ENCODE measurements at regions not wholly inside any gene's neighbourhood (a gene's known extent, or its start where the extent isn't known, plus 50 kb on each side); places are given as distances from the start of the nearest gene placed in this dataset.

DNA sequence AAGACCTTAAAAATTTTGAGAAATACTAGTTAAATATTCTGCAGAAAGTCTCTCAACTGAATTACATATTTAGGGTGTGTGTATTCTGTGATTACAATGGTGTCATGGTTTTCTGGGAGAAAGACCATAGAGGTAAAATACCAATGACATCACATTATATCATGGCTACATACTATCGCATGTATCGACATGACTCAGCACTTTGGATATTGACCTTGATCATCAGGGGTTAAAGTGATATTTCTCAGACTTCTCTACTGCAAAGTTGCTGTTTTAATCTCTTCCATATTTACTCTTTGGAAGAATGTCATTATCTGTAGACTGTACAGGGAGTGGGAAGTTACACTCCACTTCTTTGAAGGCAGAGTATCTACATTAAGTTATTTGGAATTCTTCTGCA lies 1046.6 kb downstream of the FAM181B start:
- H3K9me3 ChIP-seq (ENCODE audit: control insufficient read depth, insufficient read depth, low read depth, low read length), result peaks cover 29% of the 10 kb centered on the region
- intact Hi-C loops (cut with micrococcal nuclease; ENCODE audit: unreplicated experiment) (no loop called here), in situ Hi-C loops (cut with HindIII; ENCODE audit: low pct_unique_long_range_greater_than_20kb, low sequenced_read_pairs) (no loop called here)
- no peak for DNase-seq (ENCODE audit: low read depth, low spot score)
- POLR2A ChIA-PET, result no interaction called here
- no peak for ATAC-seq
- CTCF ChIA-PET, result no interaction called here
- no peaks in the 10 kb centered on the region for H3K36me3 ChIP-seq (ENCODE audit: control insufficient read depth, insufficient read depth, low read length)
- H3K27me3 ChIP-seq (ENCODE audit: control insufficient read depth, insufficient read depth, low read length), result no peaks in the 10 kb centered on the region
- no peaks in the 10 kb centered on the region for H3K4me1 ChIP-seq (ENCODE audit: control insufficient read depth, insufficient read depth, low read length)
- no TSS peak for BruUV-seq (replicated peaks)
- H3K27ac ChIP-seq (ENCODE audit: low read length), result no peak overlapping the region
- TF ChIP-seq, protein P1, sequence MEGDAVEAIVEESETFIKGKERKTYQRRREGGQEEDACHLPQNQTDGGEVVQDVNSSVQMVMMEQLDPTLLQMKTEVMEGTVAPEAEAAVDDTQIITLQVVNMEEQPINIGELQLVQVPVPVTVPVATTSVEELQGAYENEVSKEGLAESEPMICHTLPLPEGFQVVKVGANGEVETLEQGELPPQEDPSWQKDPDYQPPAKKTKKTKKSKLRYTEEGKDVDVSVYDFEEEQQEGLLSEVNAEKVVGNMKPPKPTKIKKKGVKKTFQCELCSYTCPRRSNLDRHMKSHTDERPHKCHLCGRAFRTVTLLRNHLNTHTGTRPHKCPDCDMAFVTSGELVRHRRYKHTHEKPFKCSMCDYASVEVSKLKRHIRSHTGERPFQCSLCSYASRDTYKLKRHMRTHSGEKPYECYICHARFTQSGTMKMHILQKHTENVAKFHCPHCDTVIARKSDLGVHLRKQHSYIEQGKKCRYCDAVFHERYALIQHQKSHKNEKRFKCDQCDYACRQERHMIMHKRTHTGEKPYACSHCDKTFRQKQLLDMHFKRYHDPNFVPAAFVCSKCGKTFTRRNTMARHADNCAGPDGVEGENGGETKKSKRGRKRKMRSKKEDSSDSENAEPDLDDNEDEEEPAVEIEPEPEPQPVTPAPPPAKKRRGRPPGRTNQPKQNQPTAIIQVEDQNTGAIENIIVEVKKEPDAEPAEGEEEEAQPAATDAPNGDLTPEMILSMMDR (IDR thresholded peaks at IDR 0.05), result no peak
- TF ChIP-seq SIN3A (IDR thresholded peaks at IDR 0.05; ENCODE audit: borderline replicate concordance, insufficient read depth, low read depth, low read length) (no peak), POLR2AphosphoS5 (IDR thresholded peaks at IDR 0.05; ENCODE audit: low read depth, low read length) (no peak), TCF7L2 (IDR thresholded peaks at IDR 0.05; ENCODE audit: low read depth, low read length) (no peak)
- TF ChIP-seq, protein P2, sequence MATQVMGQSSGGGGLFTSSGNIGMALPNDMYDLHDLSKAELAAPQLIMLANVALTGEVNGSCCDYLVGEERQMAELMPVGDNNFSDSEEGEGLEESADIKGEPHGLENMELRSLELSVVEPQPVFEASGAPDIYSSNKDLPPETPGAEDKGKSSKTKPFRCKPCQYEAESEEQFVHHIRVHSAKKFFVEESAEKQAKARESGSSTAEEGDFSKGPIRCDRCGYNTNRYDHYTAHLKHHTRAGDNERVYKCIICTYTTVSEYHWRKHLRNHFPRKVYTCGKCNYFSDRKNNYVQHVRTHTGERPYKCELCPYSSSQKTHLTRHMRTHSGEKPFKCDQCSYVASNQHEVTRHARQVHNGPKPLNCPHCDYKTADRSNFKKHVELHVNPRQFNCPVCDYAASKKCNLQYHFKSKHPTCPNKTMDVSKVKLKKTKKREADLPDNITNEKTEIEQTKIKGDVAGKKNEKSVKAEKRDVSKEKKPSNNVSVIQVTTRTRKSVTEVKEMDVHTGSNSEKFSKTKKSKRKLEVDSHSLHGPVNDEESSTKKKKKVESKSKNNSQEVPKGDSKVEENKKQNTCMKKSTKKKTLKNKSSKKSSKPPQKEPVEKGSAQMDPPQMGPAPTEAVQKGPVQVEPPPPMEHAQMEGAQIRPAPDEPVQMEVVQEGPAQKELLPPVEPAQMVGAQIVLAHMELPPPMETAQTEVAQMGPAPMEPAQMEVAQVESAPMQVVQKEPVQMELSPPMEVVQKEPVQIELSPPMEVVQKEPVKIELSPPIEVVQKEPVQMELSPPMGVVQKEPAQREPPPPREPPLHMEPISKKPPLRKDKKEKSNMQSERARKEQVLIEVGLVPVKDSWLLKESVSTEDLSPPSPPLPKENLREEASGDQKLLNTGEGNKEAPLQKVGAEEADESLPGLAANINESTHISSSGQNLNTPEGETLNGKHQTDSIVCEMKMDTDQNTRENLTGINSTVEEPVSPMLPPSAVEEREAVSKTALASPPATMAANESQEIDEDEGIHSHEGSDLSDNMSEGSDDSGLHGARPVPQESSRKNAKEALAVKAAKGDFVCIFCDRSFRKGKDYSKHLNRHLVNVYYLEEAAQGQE (IDR thresholded peaks at IDR 0.05; ENCODE audit: insufficient read depth in 1 of 2, low read depth in 2 of 2, low read length in 1 of 2), result no peak
- no peak overlapping the region for H3K4me3 ChIP-seq (ENCODE audit: low read depth in 2 of 2, low read length in 2 of 2)

DNA sequence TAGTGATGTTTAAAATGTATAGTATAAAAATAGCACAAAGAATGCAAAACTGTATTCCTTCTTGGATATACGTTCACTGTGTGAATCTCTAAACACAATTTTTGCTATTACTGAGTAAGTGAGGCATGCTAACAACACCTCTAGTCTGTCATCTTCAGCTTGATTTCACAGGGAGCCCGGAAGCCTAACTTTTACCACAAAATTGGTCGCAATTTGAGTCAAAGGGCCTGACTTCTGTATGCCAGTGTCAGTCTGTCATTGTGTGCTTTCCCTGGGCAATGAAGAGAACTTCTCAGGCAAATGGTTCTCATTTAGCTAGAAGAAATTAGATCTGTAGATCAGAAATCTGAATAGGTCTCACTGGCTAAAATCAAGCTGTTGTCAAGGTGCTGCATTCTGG lies 1059.5 kb downstream of the FAM181B start:
- no peaks in the 10 kb centered on the region for H3K36me3 ChIP-seq (ENCODE audit: control insufficient read depth, insufficient read depth, low read length)
- no peak overlapping the region for H3K27ac ChIP-seq (ENCODE audit: low read length)
- ATAC-seq (no peak), DNase-seq (ENCODE audit: low read depth, low spot score) (no peak)
- intact Hi-C loops (cut with micrococcal nuclease; ENCODE audit: unreplicated experiment) (no loop called here), in situ Hi-C loops (cut with HindIII; ENCODE audit: low pct_unique_long_range_greater_than_20kb, low sequenced_read_pairs) (no loop called here)
- H3K27me3 ChIP-seq (ENCODE audit: control insufficient read depth, insufficient read depth, low read length), result no peaks in the 10 kb centered on the region
- H3K4me3 ChIP-seq (ENCODE audit: low read depth in 2 of 2, low read length in 2 of 2), result no peak overlapping the region
- ChIA-PET POLR2A (no interaction called here), CTCF (no interaction called here)
- H3K9me3 ChIP-seq (ENCODE audit: control insufficient read depth, insufficient read depth, low read depth, low read length), result no peaks in the 10 kb centered on the region
- TF ChIP-seq POLR2AphosphoS5 (IDR thresholded peaks at IDR 0.05; ENCODE audit: low read depth, low read length), result no peak
- TF ChIP-seq SIN3A (IDR thresholded peaks at IDR 0.05; ENCODE audit: borderline replicate concordance, insufficient read depth, low read depth, low read length), result no peak
- TF ChIP-seq, protein P2 (IDR thresholded peaks at IDR 0.05; ENCODE audit: insufficient read depth in 1 of 2, low read depth in 2 of 2, low read length in 1 of 2), result no peak
- no peaks in the 10 kb centered on the region for H3K4me1 ChIP-seq (ENCODE audit: control insufficient read depth, insufficient read depth, low read length)
- no TSS peak for BruUV-seq (replicated peaks)

Data from Panc1 (cell line).